Bronchial epithelial cell (primary cell): ENCODE measurements at regions not wholly inside any gene's neighbourhood (a gene's known extent, or its start where the extent isn't known, plus 50 kb on each side); places are given as distances from the start of the nearest gene placed in this dataset.
A peak's percentile ranks its signal among the peaks of the same experiment; 100 is the strongest.

Experiments
- DNase-seq: peaks from one replicate; pipeline ENCODE4 v3.0.0-alpha.2; 2010; ENCODE audit warnings: low read depth
- FAIRE-seq: peaks from 2 replicates; lab custom pipeline; 2011; peaks lifted over from hg19 to GRCh38; lab: Jason Lieb, UNC
- H3K27me3 ChIP-seq: 2 replicates; pipeline ENCODE4 v1.5.1; 2011; ENCODE audit warnings: low read length; ENCODE audit not compliant: control insufficient read depth, insufficient read depth
- H3K36me3 ChIP-seq: 2 replicates; pipeline ENCODE4 v1.5.1; 2011; ENCODE audit warnings: low read length; ENCODE audit not compliant: control insufficient read depth, insufficient read depth
- H3K4me3 ChIP-seq: 2 replicates; pipeline ENCODE4 v1.5.1; 2011; ENCODE audit warnings: mild to moderate bottlenecking, low read depth, low read length, control low read depth
- TF ChIP-seq, protein P1 (sequence below): IDR thresholded peaks from 2 replicates; pipeline ENCODE4 v1.5.1; 2011; ENCODE audit warnings: mild to moderate bottlenecking, moderate library complexity, low read length, control low read depth, inconsistent platforms; ENCODE audit not compliant: insufficient read depth, severe bottlenecking

DNA sequence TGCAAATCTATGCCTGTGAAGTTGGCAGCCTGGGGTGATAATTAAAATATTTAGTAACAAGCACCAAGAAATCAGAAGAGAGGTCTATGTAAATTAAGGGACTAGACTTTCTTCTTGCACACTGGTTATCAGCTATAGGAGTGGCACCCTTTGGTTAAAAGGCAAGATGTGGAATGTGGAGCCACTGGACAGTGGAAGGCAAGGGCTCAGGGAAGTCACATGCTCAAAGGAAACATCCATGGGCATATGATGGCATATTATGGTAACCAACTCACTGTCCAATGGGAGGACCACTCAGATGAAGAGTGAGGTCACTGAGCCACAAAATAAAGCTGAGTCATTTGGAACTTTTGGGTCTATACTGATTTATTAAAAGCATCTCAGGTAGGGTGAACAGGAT is 165.6 kb upstream of the PRICKLE2 start:
- no peaks in the 10 kb centered on the region for H3K36me3 ChIP-seq
- FAIRE-seq (no peak), DNase-seq (no peak)
- H3K4me3 ChIP-seq: no peak overlapping the region
- TF ChIP-seq, protein P1, sequence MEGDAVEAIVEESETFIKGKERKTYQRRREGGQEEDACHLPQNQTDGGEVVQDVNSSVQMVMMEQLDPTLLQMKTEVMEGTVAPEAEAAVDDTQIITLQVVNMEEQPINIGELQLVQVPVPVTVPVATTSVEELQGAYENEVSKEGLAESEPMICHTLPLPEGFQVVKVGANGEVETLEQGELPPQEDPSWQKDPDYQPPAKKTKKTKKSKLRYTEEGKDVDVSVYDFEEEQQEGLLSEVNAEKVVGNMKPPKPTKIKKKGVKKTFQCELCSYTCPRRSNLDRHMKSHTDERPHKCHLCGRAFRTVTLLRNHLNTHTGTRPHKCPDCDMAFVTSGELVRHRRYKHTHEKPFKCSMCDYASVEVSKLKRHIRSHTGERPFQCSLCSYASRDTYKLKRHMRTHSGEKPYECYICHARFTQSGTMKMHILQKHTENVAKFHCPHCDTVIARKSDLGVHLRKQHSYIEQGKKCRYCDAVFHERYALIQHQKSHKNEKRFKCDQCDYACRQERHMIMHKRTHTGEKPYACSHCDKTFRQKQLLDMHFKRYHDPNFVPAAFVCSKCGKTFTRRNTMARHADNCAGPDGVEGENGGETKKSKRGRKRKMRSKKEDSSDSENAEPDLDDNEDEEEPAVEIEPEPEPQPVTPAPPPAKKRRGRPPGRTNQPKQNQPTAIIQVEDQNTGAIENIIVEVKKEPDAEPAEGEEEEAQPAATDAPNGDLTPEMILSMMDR: no peak
- no peaks in the 10 kb centered on the region for H3K27me3 ChIP-seq

DNA sequence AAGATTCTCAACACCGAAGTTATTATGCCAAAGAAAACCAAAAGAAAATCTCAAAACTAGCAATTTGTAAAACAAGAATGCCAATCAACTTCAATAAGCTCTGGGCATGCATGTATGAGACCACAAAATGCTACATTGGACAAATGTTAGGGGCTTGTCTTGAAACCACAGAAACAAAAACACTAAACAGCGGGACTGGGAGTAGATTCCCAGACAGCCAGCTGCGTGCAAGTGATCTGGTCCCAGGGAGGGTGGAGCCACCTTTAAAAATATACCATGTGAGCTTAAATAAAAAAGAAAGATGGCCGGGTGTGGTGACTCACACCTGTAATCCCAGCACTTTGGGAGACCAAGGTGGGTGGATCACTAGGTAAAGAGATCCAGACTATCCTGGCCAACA is 163.6 kb upstream of the PRICKLE2 start:
- FAIRE-seq (no peak), DNase-seq (no peak)
- H3K27me3 ChIP-seq: no peaks in the 10 kb centered on the region
- TF ChIP-seq, protein P1: no peak
- no peak overlapping the region for H3K4me3 ChIP-seq
- no peaks in the 10 kb centered on the region for H3K36me3 ChIP-seq

DNA sequence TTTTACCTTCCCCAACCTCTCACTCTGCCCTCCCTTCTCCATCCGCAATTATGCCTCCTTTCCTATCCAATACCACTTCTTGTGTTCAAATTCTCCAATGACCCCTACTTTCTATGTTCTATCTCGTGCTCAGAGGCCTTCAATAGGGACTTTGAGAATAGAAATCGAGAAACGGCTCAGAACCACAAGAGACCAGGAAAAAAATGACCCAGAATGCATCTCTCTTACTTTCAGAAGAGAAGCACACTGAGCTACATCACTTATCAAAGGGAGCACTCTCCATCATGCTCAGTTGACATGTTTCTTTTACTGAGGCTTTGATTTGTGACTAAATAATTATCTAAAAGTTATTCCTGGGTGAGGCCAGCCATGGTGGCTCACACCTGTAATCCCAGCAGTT is 162.4 kb upstream of the PRICKLE2 start:
- H3K4me3 ChIP-seq: no peak overlapping the region
- no peak for DNase-seq
- H3K36me3 ChIP-seq: no peaks in the 10 kb centered on the region
- no peaks in the 10 kb centered on the region for H3K27me3 ChIP-seq
- TF ChIP-seq, protein P1: no peak
- FAIRE-seq: no peak

DNA sequence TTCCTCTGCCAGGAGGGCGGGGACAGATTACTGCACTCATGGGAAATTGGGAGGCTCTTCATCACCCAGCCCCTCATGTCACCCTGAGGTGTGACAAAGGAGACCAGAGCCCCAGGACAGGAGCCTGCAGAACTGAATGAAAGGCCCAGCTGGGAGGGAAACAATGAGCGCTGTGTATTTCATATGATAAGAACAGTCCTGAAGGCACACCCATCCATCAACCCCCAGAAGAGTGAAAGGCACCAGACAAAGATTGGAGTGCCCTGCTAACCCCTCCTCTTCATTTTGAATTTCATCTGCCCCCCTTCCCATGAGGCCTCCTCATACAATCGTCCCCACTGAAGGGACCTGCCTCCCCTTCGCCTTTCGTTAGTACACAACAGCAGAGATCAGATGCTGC is 160.0 kb upstream of the PRICKLE2 start:
- no peak for DNase-seq
- Histone ChIP-seq H3K36me3 (no peaks in the 10 kb centered on the region), H3K27me3 (no peaks in the 10 kb centered on the region), H3K4me3 (no peak overlapping the region)
- TF ChIP-seq, protein P1: no peak
- FAIRE-seq: no peak

DNA sequence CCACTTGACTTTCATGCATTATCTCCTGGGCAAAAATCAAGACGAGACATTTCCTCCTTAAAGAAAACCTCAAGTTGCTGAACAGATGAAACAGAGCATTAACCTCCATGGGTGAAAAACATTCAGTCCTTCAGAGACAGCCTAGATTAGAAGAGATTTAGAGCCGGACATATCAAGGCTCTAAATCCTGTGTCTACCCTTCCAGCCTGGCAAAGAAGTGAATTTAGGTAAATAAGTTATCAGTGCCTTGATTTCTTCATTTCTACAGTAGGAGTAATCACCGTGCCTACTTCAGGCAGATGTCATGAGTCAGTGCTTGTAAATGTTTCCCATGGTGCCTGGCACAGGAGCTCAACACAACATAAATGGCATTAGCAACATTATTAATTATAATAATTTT is 159.3 kb upstream of the PRICKLE2 start:
- no peak for FAIRE-seq
- peak; percentile 37 for DNase-seq
- TF ChIP-seq, protein P1: no peak

DNA sequence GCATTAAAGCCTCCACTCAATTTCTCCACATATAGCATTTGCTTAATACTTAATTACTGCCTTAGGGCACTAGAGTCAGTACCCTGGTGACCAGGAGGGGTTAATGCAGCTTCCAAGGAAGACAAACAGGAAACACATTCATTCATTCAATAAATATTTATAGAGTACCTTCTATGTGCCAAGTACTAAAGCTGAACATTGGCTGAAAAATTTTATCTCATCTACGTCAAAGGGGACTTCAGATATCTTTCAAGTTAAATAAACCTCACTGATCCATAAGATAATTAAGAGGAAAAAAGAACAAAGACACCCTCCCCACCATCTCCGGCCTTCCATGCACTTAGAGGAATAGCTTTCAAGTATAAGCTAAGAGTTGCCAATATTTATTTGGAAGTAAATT is 156.9 kb upstream of the PRICKLE2 start:
- no peak overlapping the region for H3K4me3 ChIP-seq
- no peaks in the 10 kb centered on the region for H3K36me3 ChIP-seq
- peak; percentile 21 for DNase-seq
- TF ChIP-seq, protein P1: no peak
- H3K27me3 ChIP-seq: no peaks in the 10 kb centered on the region
- FAIRE-seq: no peak

More for the DNA sequence above, 159.3 kb upstream of the PRICKLE2 start:
- H3K27me3 ChIP-seq: no peaks in the 10 kb centered on the region
- no peak overlapping the region for H3K4me3 ChIP-seq
- no peaks in the 10 kb centered on the region for H3K36me3 ChIP-seq
